Heart left ventricle (tissue), 16 donors: ENCODE measurements at regions not wholly inside any gene's neighbourhood (a gene's known extent, or its start where the extent isn't known, plus 50 kb on each side); places are given as distances from the start of the nearest gene placed in this dataset.
"Not testable (repeated sequence)": the region's sequence is repeated elsewhere in the genome, so short reads cannot be mapped to it uniquely, and the experiment has no call there.

Experiments used
- ATAC-seq, 4 donors: fragments of 200-7000 bp; cut with Tn5 transposase; one replicate each; pipeline ENCODE4 v1.9.1; 2020 to 2022; ENCODE audit warnings: moderate library complexity in 4 of 4, mild to moderate bottlenecking in 3 of 4, moderate number of reproducible peaks in 1 of 4
- DNase-seq, 5 donors: peaks; one replicate each; pipeline ENCODE4 v3.0.0-alpha.2; 2020
- H3K27ac ChIP-seq, 12 donors: fragments of 200-600 bp; sonication (generic) in 4 of 12; one replicate each; pipeline versions ENCODE4 v1.5.0 to v1.8.0; 2016 to 2022; ENCODE audit warnings: mild to moderate bottlenecking in 2 of 12
- H3K27me3 ChIP-seq, 9 donors: fragments of 200-600 bp; sonication (generic) in 2 of 9; one replicate each; pipeline versions ENCODE4 v1.5.1 to v1.8.0; 2016 to 2022; ENCODE audit warnings: mild to moderate bottlenecking in 3 of 9
- H3K36me3 ChIP-seq, 9 donors: fragments of 200-600 bp; sonication (generic) in 2 of 9; one replicate each; pipeline versions ENCODE4 v1.5.0 to v1.8.0; 2018 to 2022; ENCODE audit warnings: mild to moderate bottlenecking in 2 of 9
- H3K4me1 ChIP-seq, 12 donors: fragments of 200-600 bp; sonication (generic) in 4 of 12; one replicate each; pipeline versions ENCODE4 v1.5.0 to v1.8.0; 2016 to 2022; ENCODE audit warnings: mild to moderate bottlenecking in 3 of 12
- H3K4me3 ChIP-seq, 12 donors: fragments of 200-600 bp; sonication (generic) in 4 of 12; one replicate each; pipeline versions ENCODE4 v1.5.0 to v1.8.0; 2017 to 2022; ENCODE audit warnings: mild to moderate bottlenecking in 9 of 12, moderate library complexity in 4 of 12
- H3K9me3 ChIP-seq, 12 donors: fragments of 200-600 bp; sonication (generic) in 4 of 12; one replicate each; pipeline versions ENCODE4 v1.5.0 to v1.8.0; 2016 to 2022; ENCODE audit warnings: mild to moderate bottlenecking in 1 of 12
- CTCF ChIP-seq, 12 donors: fragments of 200-600 bp; sonication (generic) in 4 of 12; IDR thresholded peaks; one replicate each; pipeline versions ENCODE4 v1.5.0 to v1.8.0; 2018 to 2022; ENCODE audit warnings: antibody characterized with exemption in 12 of 12, mild to moderate bottlenecking in 5 of 12
- POLR2A ChIP-seq, 2 donors: fragments of 450-650 bp; IDR thresholded peaks; one replicate each; pipeline ENCODE4 v1.6.1; 2017; ENCODE audit warnings: antibody characterized with exemption in 2 of 2, mild to moderate bottlenecking in 2 of 2, moderate library complexity in 2 of 2
- WGBS, 4 donors: extraction: QIAGEN DNeasy Blood & Tissue Kit in 2 of 4; methylation state at CpG; one replicate each; pipeline versions ENCODE4 v1.1.5 to v1.1.7; 2013 to 2018; 5-methylcytosine and 5-hydroxymethylcytosine counted together
- intact Hi-C, 10 donors: fragments of 100-400 bp; cut with DNase I; formaldehyde crosslinking; loops; one replicate each; pipeline versions ENCODE4 v1.11.1 to v1.14.2; 2022
- donor health status: ischemic (EF 13 %, LVEDD 7.1; RV severe dilation, severe dysfunction).
- donor health status: healthy with polysubstance abuse.
- donor health status: DM: no; HTN: yes; CAD: no.
- donor health status: DM: no; HTN: no; CAD: no.
- donor health status: ischemic (EF 25% LVEDD 6.9; RV normal size, moderate dysfunction).
- donor health status: ischemic (EF 25% LVEDD 5.7; RV mildly dilated, moderate dysfunction).
- donor health status: healthy.
- donor health status: DM: yes; HTN: yes; CAD: no.
- donor health status: ischemic (EF 35%, LVEDD 5.7; RV mildly dilated, moderate dysfunction).
- donor health status: nonischemic (EF 11% LVEDD 7.7; RV severe dilation, severe dysfunction).
- donor health status: DM: yes; HTN: yes; CAD: no.
- donor health status: PGD.
- donor health status: ischemic (EF 29% LVEDD 5.4; RV normal size, mild dysfunction).
- donor health status: nonischemic (EF 23%, LVEDD 6.1; RV moderate dilation, normal function).

- intact Hi-C loops = no loop called here
- Histone ChIP-seq H3K27ac (no peak overlapping the region), H3K4me3 (no peak overlapping the region), H3K4me1 (no peaks in the 10 kb centered on the region), H3K36me3 (no peaks in the 10 kb centered on the region), H3K27me3 (no peaks in the 10 kb centered on the region), H3K9me3 (no peaks in the 10 kb centered on the region)
- ATAC-seq (no peak), DNase-seq (no peak)
- WGBS, 4 donors = 74 to 77% (median 76%) methylated on average over 3 of the region's 3 CpGs
- TF ChIP-seq POLR2A (IDR thresholded peaks at IDR 0.05) (no peak), CTCF (IDR thresholded peaks at IDR 0.05) (no peak)
These were observed 188.4 kb upstream of the GPC6 start for GRCh38 chr13:93038187-93038586.

GRCh38 chr13:93039131-93039530 lies 187.5 kb upstream of the GPC6 start:
- Histone ChIP-seq H3K27me3 (no peaks in the 10 kb centered on the region), H3K27ac (no peak overlapping the region), H3K4me1 (no peaks in the 10 kb centered on the region), H3K36me3 (no peaks in the 10 kb centered on the region), H3K4me3 (no peak overlapping the region), H3K9me3 (no peaks in the 10 kb centered on the region)
- no peak for DNase-seq
- WGBS, 4 donors = 64 to 81% (median 72%) methylated on average over 4 of the region's 4 CpGs
- intact Hi-C loops = no loop called here
- TF ChIP-seq CTCF (IDR thresholded peaks at IDR 0.05) = no peak
- no peak for TF ChIP-seq POLR2A (IDR thresholded peaks at IDR 0.05)
- no peak for ATAC-seq

GRCh38 chr13:93041566-93041965 lies 185.0 kb upstream of the GPC6 start:
- H3K9me3 ChIP-seq, intact Hi-C loops, H3K27me3 ChIP-seq, H3K27ac ChIP-seq, H3K36me3 ChIP-seq, H3K4me3 ChIP-seq, H3K4me1 ChIP-seq, DNase-seq, ATAC-seq: not testable (repeated sequence)
- 92 to 96% (median 95%) methylated on average over 4 of the region's 4 CpGs for WGBS, 4 donors

GRCh38 chr13:93045836-93046235 lies 180.8 kb upstream of the GPC6 start:
- Histone ChIP-seq H3K27me3 (no peaks in the 10 kb centered on the region), H3K36me3 (no peaks in the 10 kb centered on the region), H3K27ac (no peak overlapping the region), H3K4me1 (no peaks in the 10 kb centered on the region), H3K4me3 (no peak overlapping the region), H3K9me3 (peaks cover 0 to 9% (median 0%) of the 10 kb centered on the region in 12 donors)
- intact Hi-C loops = no loop called here
- TF ChIP-seq CTCF (IDR thresholded peaks at IDR 0.05) (no peak), POLR2A (IDR thresholded peaks at IDR 0.05) (no peak)
- WGBS, 4 donors = 80 to 85% (median 85%) methylated on average over 1 of the region's 1 CpG
- DNase-seq = no peak
- no peak for ATAC-seq

GRCh38 chr13:93055233-93055632 lies 171.4 kb upstream of the GPC6 start:
- ATAC-seq = no peak

More at GRCh38 chr13:93055233-93055632, 171.4 kb upstream of the GPC6 start:
- Histone ChIP-seq H3K4me3 (no peak overlapping the region), H3K27ac (no peak overlapping the region), H3K4me1 (no peaks in the 10 kb centered on the region), H3K27me3 (no peaks in the 10 kb centered on the region), H3K9me3 (peaks cover 0 to 6% (median 0%) of the 10 kb centered on the region in 12 donors), H3K36me3 (no peaks in the 10 kb centered on the region)
- no peak for DNase-seq
- TF ChIP-seq POLR2A (IDR thresholded peaks at IDR 0.05) (no peak), CTCF (IDR thresholded peaks at IDR 0.05) (no peak)
- intact Hi-C loops = no loop called here
- 53 to 70% (median 69%) methylated on average over 2 of the region's 2 CpGs for WGBS, 4 donors
